ENCODE measurements at regions not wholly inside any gene's neighbourhood (a gene's known extent, or its start where the extent isn't known, plus 50 kb on each side); places are given as distances from the start of the nearest gene placed in this dataset.

GRCh38 chr9:16202221-16202620 lies 649.4 kb downstream of the CCDC171 start:
- TF ChIP-seq, protein P1, sequence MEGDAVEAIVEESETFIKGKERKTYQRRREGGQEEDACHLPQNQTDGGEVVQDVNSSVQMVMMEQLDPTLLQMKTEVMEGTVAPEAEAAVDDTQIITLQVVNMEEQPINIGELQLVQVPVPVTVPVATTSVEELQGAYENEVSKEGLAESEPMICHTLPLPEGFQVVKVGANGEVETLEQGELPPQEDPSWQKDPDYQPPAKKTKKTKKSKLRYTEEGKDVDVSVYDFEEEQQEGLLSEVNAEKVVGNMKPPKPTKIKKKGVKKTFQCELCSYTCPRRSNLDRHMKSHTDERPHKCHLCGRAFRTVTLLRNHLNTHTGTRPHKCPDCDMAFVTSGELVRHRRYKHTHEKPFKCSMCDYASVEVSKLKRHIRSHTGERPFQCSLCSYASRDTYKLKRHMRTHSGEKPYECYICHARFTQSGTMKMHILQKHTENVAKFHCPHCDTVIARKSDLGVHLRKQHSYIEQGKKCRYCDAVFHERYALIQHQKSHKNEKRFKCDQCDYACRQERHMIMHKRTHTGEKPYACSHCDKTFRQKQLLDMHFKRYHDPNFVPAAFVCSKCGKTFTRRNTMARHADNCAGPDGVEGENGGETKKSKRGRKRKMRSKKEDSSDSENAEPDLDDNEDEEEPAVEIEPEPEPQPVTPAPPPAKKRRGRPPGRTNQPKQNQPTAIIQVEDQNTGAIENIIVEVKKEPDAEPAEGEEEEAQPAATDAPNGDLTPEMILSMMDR (IDR thresholded peaks at IDR 0.05) = no peak
- TF ChIP-seq POLR2A (IDR thresholded peaks at IDR 0.05) = no peak

All from right lobe of liver (tissue), 4 donors.